Tongue (tissue), 1 donor: ENCODE measurements at regions not wholly inside any gene's neighbourhood (a gene's known extent, or its start where the extent isn't known, plus 50 kb on each side); places are given as distances from the start of the nearest gene placed in this dataset.

ENCODE experiments used
- DNase-seq: peaks from one replicate; pipeline ENCODE4 v3.0.0-alpha.2; 2015

- no peak for DNase-seq
These were observed 100.2 kb downstream of the PERP start for GRCh38 chr6:138007014-138007472.

- no peak for DNase-seq
These were observed 98.4 kb downstream of the PERP start for GRCh38 chr6:138008791-138009190.

GRCh38 chr6:138011413-138011812 lies 95.8 kb downstream of the PERP start:
- no peak for DNase-seq

GRCh38 chr6:138012682-138013081 lies 94.5 kb downstream of the PERP start:
- no peak for DNase-seq

- peak; percentile 49 for DNase-seq
These were observed 93.3 kb downstream of the PERP start for GRCh38 chr6:138013959-138014358.

- DNase-seq = no peak
These were observed 90.0 kb downstream of the PERP start for GRCh38 chr6:138017166-138017757.

GRCh38 chr6:138018297-138018696 lies 88.9 kb downstream of the PERP start:
- no peak for DNase-seq

- no peak for DNase-seq
These were observed 81.7 kb downstream of the PERP start for GRCh38 chr6:138025528-138025978.

- DNase-seq = no peak
These were observed 80.9 kb downstream of the PERP start for GRCh38 chr6:138026342-138026741.

GRCh38 chr6:138028893-138029292 lies 78.3 kb downstream of the PERP start:
- DNase-seq = peak; percentile 24

GRCh38 chr6:138030872-138031271 lies 76.3 kb downstream of the PERP start:
- no peak for DNase-seq

GRCh38 chr6:138031417-138031816 lies 75.8 kb downstream of the PERP start:
- DNase-seq = no peak

- peak; percentile 23 for DNase-seq
These were observed 75.4 kb downstream of the PERP start for GRCh38 chr6:138031850-138032249.

- DNase-seq = no peak
These were observed 74.6 kb downstream of the PERP start for GRCh38 chr6:138032571-138032970.

GRCh38 chr6:138034229-138034628 lies 73.0 kb downstream of the PERP start:
- DNase-seq = no peak

- DNase-seq = peak; percentile 12
These were observed 72.1 kb downstream of the PERP start for GRCh38 chr6:138035070-138035469.

GRCh38 chr6:138036111-138036510 lies 71.1 kb downstream of the PERP start:
- no peak for DNase-seq

GRCh38 chr6:138037009-138037504 lies 70.2 kb downstream of the PERP start:
- DNase-seq = no peak

- DNase-seq = no peak
These were observed 68.9 kb downstream of the PERP start for GRCh38 chr6:138038142-138038870.
